ENCODE measurements at regions not wholly inside any gene's neighbourhood (a gene's known extent, or its start where the extent isn't known, plus 50 kb on each side); places are given as distances from the start of the nearest gene placed in this dataset.

GRCh38 chr9:90948156-90948555 lies 146.5 kb downstream of the SYK start:
- no peak for TF ChIP-seq CTCF (IDR thresholded peaks at IDR 0.05; ENCODE audit: borderline replicate concordance, extremely low read depth, low read length, poor library complexity, severe bottlenecking)
- TF ChIP-seq EZH2 (IDR thresholded peaks at IDR 0.05; ENCODE audit: borderline replicate concordance, low read depth, low read length, severe bottlenecking): no peak

Data from DND-41 (cell line).